ENCODE measurements at regions not wholly inside any gene's neighbourhood (a gene's known extent, or its start where the extent isn't known, plus 50 kb on each side); places are given as distances from the start of the nearest gene placed in this dataset.

DNA sequence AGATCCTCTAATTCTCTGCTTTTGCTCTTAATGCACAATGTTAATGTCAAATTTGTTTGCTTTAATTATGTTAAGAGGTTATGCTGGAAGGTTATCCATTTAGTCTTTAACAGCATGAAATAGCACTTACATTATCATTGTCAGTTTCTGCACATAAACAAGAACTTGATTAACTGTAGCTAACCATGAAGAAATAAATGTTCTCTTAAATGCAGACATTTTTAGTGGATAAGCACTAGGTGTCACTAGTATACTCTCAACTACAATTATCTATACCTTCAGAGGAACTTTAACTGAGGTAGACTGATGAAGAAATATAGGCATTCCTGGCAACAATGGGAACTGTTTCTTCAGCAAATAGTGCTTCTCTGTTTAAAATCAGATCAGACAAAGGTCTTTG is 178.8 kb upstream of the CHST9 start:
- H3K4me3 ChIP-seq (ENCODE audit: low read depth in 1 of 2, low read length in 2 of 2) = no peak overlapping the region
- H3K27me3 ChIP-seq (ENCODE audit: low read depth, low read length) = no peaks in the 10 kb centered on the region
- no peaks in the 10 kb centered on the region for H3K4me1 ChIP-seq (ENCODE audit: control insufficient read depth in 1 of 2, insufficient read depth in 2 of 2, low read length in 2 of 2)
- no peak overlapping the region for H3K27ac ChIP-seq (ENCODE audit: low read length)
- H3K9me3 ChIP-seq (ENCODE audit: control insufficient read depth in 1 of 2, low read length in 2 of 2) = no peaks in the 10 kb centered on the region
- no peaks in the 10 kb centered on the region for H3K36me3 ChIP-seq (ENCODE audit: control insufficient read depth in 1 of 2, insufficient read depth in 2 of 2, low read length in 2 of 2)

DNA sequence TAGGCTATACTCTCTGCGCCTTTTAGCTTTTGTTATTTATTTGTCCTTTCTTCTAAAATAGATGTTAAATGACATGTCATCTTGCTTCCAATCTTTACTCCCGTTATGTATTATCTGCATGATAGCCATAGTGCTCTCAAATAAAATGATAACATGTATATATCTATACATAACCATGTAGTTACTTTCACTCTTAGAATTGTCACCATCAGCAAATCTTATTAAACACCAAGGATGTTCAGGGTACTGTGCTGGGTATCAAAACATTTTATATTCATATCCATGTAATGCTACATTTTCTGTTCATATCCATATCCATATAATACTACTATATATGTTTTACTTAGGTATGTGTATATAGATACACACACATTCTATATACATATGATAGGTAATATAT is 176.4 kb upstream of the CHST9 start:
- Histone ChIP-seq H3K27me3 (ENCODE audit: low read depth, low read length) (no peaks in the 10 kb centered on the region), H3K9me3 (ENCODE audit: control insufficient read depth in 1 of 2, low read length in 2 of 2) (no peaks in the 10 kb centered on the region), H3K36me3 (ENCODE audit: control insufficient read depth in 1 of 2, insufficient read depth in 2 of 2, low read length in 2 of 2) (no peaks in the 10 kb centered on the region), H3K4me3 (ENCODE audit: low read depth in 1 of 2, low read length in 2 of 2) (no peak overlapping the region), H3K4me1 (ENCODE audit: control insufficient read depth in 1 of 2, insufficient read depth in 2 of 2, low read length in 2 of 2) (no peaks in the 10 kb centered on the region), H3K27ac (ENCODE audit: low read length) (no peak overlapping the region)

DNA sequence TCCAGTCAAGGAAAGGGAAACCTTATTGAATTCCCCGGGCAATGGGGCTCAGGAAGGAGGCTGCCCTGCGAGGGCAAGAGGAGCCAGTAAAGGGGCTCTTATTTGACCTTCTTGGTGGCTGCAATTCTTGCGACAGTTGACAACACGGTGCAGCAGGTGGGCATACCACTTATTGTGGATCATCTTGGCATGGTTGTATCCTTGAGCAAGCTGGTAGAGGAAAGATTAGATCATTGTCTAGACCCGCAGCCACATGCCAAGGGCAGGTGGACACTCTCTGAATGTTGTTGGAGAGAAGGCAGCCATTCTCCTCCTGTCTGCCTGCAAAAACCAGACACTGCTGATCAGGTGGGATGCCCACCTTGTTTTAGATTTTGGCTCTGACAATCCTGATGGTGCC is 170.2 kb upstream of the CHST9 start:
- Histone ChIP-seq H3K36me3 (ENCODE audit: control insufficient read depth in 1 of 2, insufficient read depth in 2 of 2, low read length in 2 of 2) (no peaks in the 10 kb centered on the region), H3K9me3 (ENCODE audit: control insufficient read depth in 1 of 2, low read length in 2 of 2) (no peaks in the 10 kb centered on the region), H3K27me3 (ENCODE audit: low read depth, low read length) (no peaks in the 10 kb centered on the region), H3K4me3 (ENCODE audit: low read depth in 1 of 2, low read length in 2 of 2) (no peak overlapping the region), H3K4me1 (ENCODE audit: control insufficient read depth in 1 of 2, insufficient read depth in 2 of 2, low read length in 2 of 2) (no peaks in the 10 kb centered on the region), H3K27ac (ENCODE audit: low read length) (no peak overlapping the region)

DNA sequence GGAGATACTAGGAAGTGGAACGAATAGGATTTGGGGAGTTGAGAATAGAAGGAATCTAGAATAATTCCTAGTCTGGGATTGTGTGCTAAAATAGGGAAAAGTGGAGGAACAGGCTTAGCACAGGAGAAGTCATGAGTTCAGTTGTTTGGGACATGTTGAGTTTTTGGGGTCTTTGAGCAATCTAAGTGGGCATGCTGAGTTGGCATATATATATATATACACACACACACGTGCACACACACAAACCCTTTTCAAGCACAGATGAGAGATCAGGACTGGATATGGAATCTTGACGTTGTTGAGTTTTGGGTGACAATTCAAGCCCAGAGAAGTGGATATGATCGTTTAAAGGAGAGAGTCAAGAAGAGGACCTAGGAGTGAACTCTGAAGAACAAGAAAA is 168.2 kb upstream of the CHST9 start:
- Histone ChIP-seq H3K4me3 (ENCODE audit: low read depth in 1 of 2, low read length in 2 of 2) (no peak overlapping the region), H3K4me1 (ENCODE audit: control insufficient read depth in 1 of 2, insufficient read depth in 2 of 2, low read length in 2 of 2) (no peaks in the 10 kb centered on the region), H3K27ac (ENCODE audit: low read length) (no peak overlapping the region), H3K9me3 (ENCODE audit: control insufficient read depth in 1 of 2, low read length in 2 of 2) (no peaks in the 10 kb centered on the region), H3K27me3 (ENCODE audit: low read depth, low read length) (no peaks in the 10 kb centered on the region), H3K36me3 (ENCODE audit: control insufficient read depth in 1 of 2, insufficient read depth in 2 of 2, low read length in 2 of 2) (no peaks in the 10 kb centered on the region)

GRCh38 chr18:27349284-27349882 is 164.3 kb upstream of the CHST9 start:
- H3K4me1 ChIP-seq (ENCODE audit: control insufficient read depth in 1 of 2, insufficient read depth in 2 of 2, low read length in 2 of 2) = no peaks in the 10 kb centered on the region
- no peak overlapping the region for H3K27ac ChIP-seq (ENCODE audit: low read length)
- H3K27me3 ChIP-seq (ENCODE audit: low read depth, low read length) = no peaks in the 10 kb centered on the region
- H3K4me3 ChIP-seq (ENCODE audit: low read depth in 1 of 2, low read length in 2 of 2) = no peak overlapping the region
- H3K36me3 ChIP-seq (ENCODE audit: control insufficient read depth in 1 of 2, insufficient read depth in 2 of 2, low read length in 2 of 2) = no peaks in the 10 kb centered on the region
- no peaks in the 10 kb centered on the region for H3K9me3 ChIP-seq (ENCODE audit: control insufficient read depth in 1 of 2, low read length in 2 of 2)

DNA sequence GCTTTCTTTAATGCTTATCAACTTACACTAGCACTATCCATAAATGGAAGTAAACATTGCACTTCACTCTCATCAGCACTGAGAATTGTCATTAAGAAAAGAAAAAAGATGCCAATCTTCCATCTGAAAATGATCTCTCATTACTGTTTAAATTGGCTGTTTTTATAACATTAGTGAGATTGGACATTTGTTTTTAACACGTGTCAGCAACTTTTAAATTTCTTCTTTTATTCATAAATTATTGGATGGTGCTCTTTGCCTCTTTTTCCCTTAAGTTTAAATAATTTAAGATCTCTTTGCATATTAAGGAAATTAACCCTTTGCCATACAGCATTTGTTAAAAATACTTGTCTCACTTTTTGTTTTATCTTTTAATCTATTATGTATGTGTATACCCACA is 146.5 kb upstream of the CHST9 start:
- no peaks in the 10 kb centered on the region for H3K36me3 ChIP-seq (ENCODE audit: control insufficient read depth in 1 of 2, insufficient read depth in 2 of 2, low read length in 2 of 2)
- no peaks in the 10 kb centered on the region for H3K4me1 ChIP-seq (ENCODE audit: control insufficient read depth in 1 of 2, insufficient read depth in 2 of 2, low read length in 2 of 2)
- no peak overlapping the region for H3K27ac ChIP-seq (ENCODE audit: low read length)
- H3K9me3 ChIP-seq (ENCODE audit: control insufficient read depth in 1 of 2, low read length in 2 of 2) = no peaks in the 10 kb centered on the region
- H3K27me3 ChIP-seq (ENCODE audit: low read depth, low read length) = no peaks in the 10 kb centered on the region
- no peak overlapping the region for H3K4me3 ChIP-seq (ENCODE audit: low read depth in 1 of 2, low read length in 2 of 2)

GRCh38 chr18:27314996-27315395 is 129.9 kb upstream of the CHST9 start:
- Histone ChIP-seq H3K36me3 (ENCODE audit: control insufficient read depth in 1 of 2, insufficient read depth in 2 of 2, low read length in 2 of 2) (no peaks in the 10 kb centered on the region), H3K4me3 (ENCODE audit: low read depth in 1 of 2, low read length in 2 of 2) (no peak overlapping the region), H3K4me1 (ENCODE audit: control insufficient read depth in 1 of 2, insufficient read depth in 2 of 2, low read length in 2 of 2) (no peaks in the 10 kb centered on the region), H3K27ac (ENCODE audit: low read length) (no peak overlapping the region), H3K27me3 (ENCODE audit: low read depth, low read length) (no peaks in the 10 kb centered on the region), H3K9me3 (ENCODE audit: control insufficient read depth in 1 of 2, low read length in 2 of 2) (no peaks in the 10 kb centered on the region)

GRCh38 chr18:27313678-27314077 is 128.6 kb upstream of the CHST9 start:
- no peak overlapping the region for H3K27ac ChIP-seq (ENCODE audit: low read length)
- no peaks in the 10 kb centered on the region for H3K36me3 ChIP-seq (ENCODE audit: control insufficient read depth in 1 of 2, insufficient read depth in 2 of 2, low read length in 2 of 2)
- H3K9me3 ChIP-seq (ENCODE audit: control insufficient read depth in 1 of 2, low read length in 2 of 2) = no peaks in the 10 kb centered on the region
- no peaks in the 10 kb centered on the region for H3K4me1 ChIP-seq (ENCODE audit: control insufficient read depth in 1 of 2, insufficient read depth in 2 of 2, low read length in 2 of 2)
- H3K4me3 ChIP-seq (ENCODE audit: low read depth in 1 of 2, low read length in 2 of 2) = no peak overlapping the region
- no peaks in the 10 kb centered on the region for H3K27me3 ChIP-seq (ENCODE audit: low read depth, low read length)

DNA sequence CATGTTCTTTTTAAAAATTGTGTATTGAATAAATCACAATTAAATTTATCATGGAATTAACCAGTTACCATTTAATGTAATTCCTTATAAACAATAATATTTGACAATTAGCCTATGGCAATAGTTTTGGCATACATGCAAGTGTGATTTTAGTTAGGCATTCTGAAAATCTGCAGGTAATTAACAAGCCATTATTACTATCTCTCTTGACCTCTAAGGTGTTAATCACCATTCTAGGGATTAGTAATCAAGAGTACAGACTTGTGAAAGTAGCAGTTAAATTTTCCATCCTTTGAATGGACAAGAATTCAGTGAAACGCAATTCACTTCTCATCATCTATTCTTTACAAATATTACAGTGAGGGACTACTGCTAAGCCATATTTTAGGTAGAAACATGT is 127.7 kb upstream of the CHST9 start:
- Histone ChIP-seq H3K36me3 (ENCODE audit: control insufficient read depth in 1 of 2, insufficient read depth in 2 of 2, low read length in 2 of 2) (no peaks in the 10 kb centered on the region), H3K27ac (ENCODE audit: low read length) (no peak overlapping the region), H3K27me3 (ENCODE audit: low read depth, low read length) (no peaks in the 10 kb centered on the region), H3K9me3 (ENCODE audit: control insufficient read depth in 1 of 2, low read length in 2 of 2) (no peaks in the 10 kb centered on the region), H3K4me1 (ENCODE audit: control insufficient read depth in 1 of 2, insufficient read depth in 2 of 2, low read length in 2 of 2) (no peaks in the 10 kb centered on the region), H3K4me3 (ENCODE audit: low read depth in 1 of 2, low read length in 2 of 2) (no peak overlapping the region)

DNA sequence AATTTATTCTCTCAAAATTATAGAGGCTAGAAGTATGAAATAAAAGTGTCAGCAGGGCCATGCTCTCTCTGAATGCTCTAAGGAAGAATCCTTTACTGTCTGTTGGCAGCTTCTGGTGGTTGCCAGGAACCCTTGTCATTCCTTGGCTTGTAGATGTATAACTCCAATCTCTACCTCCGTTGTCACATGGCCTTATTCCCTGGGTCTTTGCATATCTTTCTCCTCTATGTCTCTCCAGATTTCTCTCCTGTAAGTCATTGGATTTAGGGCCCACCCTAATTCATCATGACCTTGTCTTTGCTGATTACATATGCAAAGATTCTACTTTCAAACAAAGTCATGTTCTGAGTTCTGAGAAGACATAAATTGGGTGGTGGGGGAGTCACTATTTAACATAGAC is 127.0 kb upstream of the CHST9 start:
- H3K27ac ChIP-seq (ENCODE audit: low read length) = no peak overlapping the region
- H3K27me3 ChIP-seq (ENCODE audit: low read depth, low read length) = no peaks in the 10 kb centered on the region
- H3K9me3 ChIP-seq (ENCODE audit: control insufficient read depth in 1 of 2, low read length in 2 of 2) = no peaks in the 10 kb centered on the region
- no peak overlapping the region for H3K4me3 ChIP-seq (ENCODE audit: low read depth in 1 of 2, low read length in 2 of 2)
- H3K4me1 ChIP-seq (ENCODE audit: control insufficient read depth in 1 of 2, insufficient read depth in 2 of 2, low read length in 2 of 2) = no peaks in the 10 kb centered on the region
- H3K36me3 ChIP-seq (ENCODE audit: control insufficient read depth in 1 of 2, insufficient read depth in 2 of 2, low read length in 2 of 2) = no peaks in the 10 kb centered on the region

- Histone ChIP-seq H3K27me3 (ENCODE audit: low read depth, low read length) (no peaks in the 10 kb centered on the region), H3K9me3 (ENCODE audit: control insufficient read depth in 1 of 2, low read length in 2 of 2) (no peaks in the 10 kb centered on the region), H3K4me1 (ENCODE audit: control insufficient read depth in 1 of 2, insufficient read depth in 2 of 2, low read length in 2 of 2) (no peaks in the 10 kb centered on the region), H3K4me3 (ENCODE audit: low read depth in 1 of 2, low read length in 2 of 2) (no peak overlapping the region), H3K27ac (ENCODE audit: low read length) (no peak overlapping the region), H3K36me3 (ENCODE audit: control insufficient read depth in 1 of 2, insufficient read depth in 2 of 2, low read length in 2 of 2) (no peaks in the 10 kb centered on the region)
These were observed 126.0 kb upstream of the CHST9 start for GRCh38 chr18:27311114-27311513.

DNA sequence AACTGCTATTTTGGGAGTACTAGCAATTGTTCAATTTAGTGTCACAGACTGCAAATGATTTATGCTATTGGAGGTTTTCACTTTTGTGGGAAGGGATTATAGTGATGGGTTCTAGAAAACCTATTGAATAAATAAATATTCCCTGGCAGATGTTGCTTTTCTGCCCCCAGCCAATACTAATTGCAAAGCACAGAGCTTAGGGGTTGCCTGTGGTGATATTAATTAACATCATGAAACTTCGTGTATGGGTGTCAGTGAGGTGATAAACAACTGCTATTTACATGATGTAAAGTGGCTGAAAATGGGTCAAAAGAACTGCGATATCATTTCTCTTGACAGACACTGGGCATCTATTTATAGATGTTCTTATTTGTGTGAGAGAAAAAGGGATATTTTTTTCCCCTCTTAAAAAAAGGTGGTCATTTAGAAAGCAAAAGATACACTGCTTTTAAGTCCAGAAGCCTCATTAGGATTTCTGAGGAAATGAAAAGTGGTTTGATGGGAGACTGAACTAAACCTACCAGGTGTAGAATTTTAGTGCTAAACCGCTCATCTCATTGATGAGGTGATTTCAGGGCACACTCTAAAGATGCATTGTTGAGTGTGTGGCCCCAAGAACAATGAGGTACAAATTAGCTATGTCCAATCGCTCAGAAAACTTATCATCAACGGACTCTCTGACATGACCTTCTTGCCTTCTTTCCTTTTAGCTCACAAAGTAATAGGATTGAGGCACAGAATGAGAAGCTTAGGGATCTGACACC is 116.7 kb upstream of the CHST9 start:
- Histone ChIP-seq H3K27me3 (ENCODE audit: low read depth, low read length) (no peaks in the 10 kb centered on the region), H3K4me1 (ENCODE audit: control insufficient read depth in 1 of 2, insufficient read depth in 2 of 2, low read length in 2 of 2) (no peaks in the 10 kb centered on the region), H3K36me3 (ENCODE audit: control insufficient read depth in 1 of 2, insufficient read depth in 2 of 2, low read length in 2 of 2) (no peaks in the 10 kb centered on the region), H3K9me3 (ENCODE audit: control insufficient read depth in 1 of 2, low read length in 2 of 2) (no peaks in the 10 kb centered on the region), H3K4me3 (ENCODE audit: low read depth in 1 of 2, low read length in 2 of 2) (no peak overlapping the region), H3K27ac (ENCODE audit: low read length) (no peak overlapping the region)
